HG03521 (cell line): ENCODE measurements at regions not wholly inside any gene's neighbourhood (a gene's known extent, or its start where the extent isn't known, plus 50 kb on each side); places are given as distances from the start of the nearest gene placed in this dataset.

Experiments used
- ATAC-seq: cut with Tn5 transposase; IDR thresholded peaks from one replicate; pipeline ENCODE4 v1.9.1; 2021; ENCODE audit warnings: mild to moderate bottlenecking, moderate library complexity; ENCODE audit not compliant: unreplicated experiment

- no peak for ATAC-seq
Observed at GRCh38 chr3:117725314-117725713, 1015.7 kb downstream of the TUSC7 start.

- ATAC-seq: no peak
Observed at GRCh38 chr3:117726776-117727175, 1017.2 kb downstream of the TUSC7 start.

GRCh38 chr3:117728226-117728625 lies 1018.6 kb downstream of the TUSC7 start:
- no peak for ATAC-seq

- ATAC-seq: no peak
Observed at GRCh38 chr3:117734496-117734895, 1024.9 kb downstream of the TUSC7 start.

GRCh38 chr3:117735481-117736101 lies 1026.0 kb downstream of the TUSC7 start:
- ATAC-seq: no peak

- no peak for ATAC-seq
Observed at GRCh38 chr3:117736846-117737245, 1027.3 kb downstream of the TUSC7 start.

- no peak for ATAC-seq
Observed at GRCh38 chr3:117743993-117744392, 1034.4 kb downstream of the TUSC7 start.

- ATAC-seq: no peak
Observed at GRCh38 chr3:117744935-117745334, 1035.4 kb downstream of the TUSC7 start.

- ATAC-seq: no peak
Observed at GRCh38 chr3:117745516-117745915, 1035.9 kb downstream of the TUSC7 start.

- ATAC-seq: no peak
Observed at GRCh38 chr3:117746066-117746465, 1036.5 kb downstream of the TUSC7 start.

- ATAC-seq: no peak
Observed at GRCh38 chr3:117748131-117748530, 1038.6 kb downstream of the TUSC7 start.

GRCh38 chr3:117750674-117751269 lies 1041.2 kb downstream of the TUSC7 start:
- ATAC-seq: no peak

GRCh38 chr3:117751651-117752050 lies 1042.1 kb downstream of the TUSC7 start:
- ATAC-seq: no peak

GRCh38 chr3:117752984-117753717 lies 1043.6 kb downstream of the TUSC7 start:
- no peak for ATAC-seq

- no peak for ATAC-seq
Observed at GRCh38 chr3:117754058-117754457, 1044.5 kb downstream of the TUSC7 start.

GRCh38 chr3:117754841-117755240 lies 1045.3 kb downstream of the TUSC7 start:
- no peak for ATAC-seq

GRCh38 chr3:117756563-117756962 lies 1047.0 kb downstream of the TUSC7 start:
- ATAC-seq: no peak

GRCh38 chr3:117761703-117762620 lies 1052.4 kb downstream of the TUSC7 start:
- no peak for ATAC-seq

- ATAC-seq: no peak
Observed at GRCh38 chr3:117762621-117763037, 1053.0 kb downstream of the TUSC7 start.

GRCh38 chr3:117763561-117763960 lies 1054.0 kb downstream of the TUSC7 start:
- ATAC-seq: no peak

- no peak for ATAC-seq
Observed at GRCh38 chr3:117768581-117768980, 1059.0 kb downstream of the TUSC7 start.
